Smooth muscle cell (in vitro differentiated cells): ENCODE measurements at regions not wholly inside any gene's neighbourhood (a gene's known extent, or its start where the extent isn't known, plus 50 kb on each side); places are given as distances from the start of the nearest gene placed in this dataset.

ENCODE experiments used
- DNase-seq: peaks from one replicate; lab custom pipeline; 2025; ENCODE audit not compliant: unreplicated experiment; lab: John Stamatoyannopoulos, UW
- H2AFZ ChIP-seq: fragments of 200-600 bp; sonication (generic); 2 replicates; pipeline ENCODE4 v1.6.0; 2016; ENCODE audit warnings: antibody characterized with exemption, low read depth, mild to moderate bottlenecking
- H3F3A ChIP-seq: fragments of 200-600 bp; sonication (generic); 2 replicates; pipeline ENCODE4 v1.6.0; 2017; ENCODE audit warnings: antibody characterized with exemption, low read depth
- H3K27ac ChIP-seq: fragments of 200-600 bp; sonication (generic); 2 replicates; pipeline ENCODE4 v1.5.1; 2016; ENCODE audit warnings: low read depth, mild to moderate bottlenecking
- H3K27me3 ChIP-seq: fragments of 200-600 bp; sonication (generic); 2 replicates; pipeline ENCODE4 v1.6.1; 2016; ENCODE audit warnings: low read depth, mild to moderate bottlenecking
- H3K36me3 ChIP-seq: fragments of 200-600 bp; sonication (generic); 2 replicates; pipeline ENCODE4 v1.5.1; 2016; ENCODE audit warnings: low read depth
- H3K4me1 ChIP-seq: fragments of 200-600 bp; sonication (generic); 2 replicates; pipeline ENCODE4 v1.5.1; 2016; ENCODE audit warnings: low read depth
- H3K4me2 ChIP-seq: fragments of 200-600 bp; sonication (generic); 2 replicates; pipeline ENCODE4 v1.6.0; 2016; ENCODE audit warnings: mild to moderate bottlenecking
- H3K4me3 ChIP-seq: fragments of 200-600 bp; sonication (generic); 2 replicates; pipeline ENCODE4 v1.5.1; 2016; ENCODE audit warnings: mild to moderate bottlenecking
- H3K79me2 ChIP-seq: fragments of 200-600 bp; sonication (generic); 2 replicates; pipeline ENCODE4 v1.6.0; 2016; ENCODE audit warnings: low read depth, mild to moderate bottlenecking
- H3K9ac ChIP-seq: fragments of 200-600 bp; sonication (generic); 2 replicates; pipeline ENCODE4 v1.6.0; 2016; ENCODE audit warnings: low read depth
- H3K9me3 ChIP-seq: fragments of 200-600 bp; sonication (generic); replicated peaks from 2 replicates; pipeline ENCODE4 v1.5.1; 2016; ENCODE audit warnings: low read depth
- H4K20me1 ChIP-seq: fragments of 200-600 bp; sonication (generic); 2 replicates; pipeline ENCODE4 v1.6.0; 2016; ENCODE audit warnings: low read depth
- WGBS: methylation state at CpG from one replicate; pipeline ENCODE4 v1.1.7; 2016; ENCODE audit warnings: low lambda C conversion rate; 5-methylcytosine and 5-hydroxymethylcytosine counted together
- TF ChIP-seq, protein P1 (sequence below): fragments of 200-600 bp; sonication (generic); IDR thresholded peaks from 2 replicates; pipeline ENCODE4 v1.5.1; 2017; ENCODE audit warnings: borderline replicate concordance, mild to moderate bottlenecking, antibody characterized with exemption; ENCODE audit not compliant: insufficient read depth, poor library complexity, severe bottlenecking

DNA sequence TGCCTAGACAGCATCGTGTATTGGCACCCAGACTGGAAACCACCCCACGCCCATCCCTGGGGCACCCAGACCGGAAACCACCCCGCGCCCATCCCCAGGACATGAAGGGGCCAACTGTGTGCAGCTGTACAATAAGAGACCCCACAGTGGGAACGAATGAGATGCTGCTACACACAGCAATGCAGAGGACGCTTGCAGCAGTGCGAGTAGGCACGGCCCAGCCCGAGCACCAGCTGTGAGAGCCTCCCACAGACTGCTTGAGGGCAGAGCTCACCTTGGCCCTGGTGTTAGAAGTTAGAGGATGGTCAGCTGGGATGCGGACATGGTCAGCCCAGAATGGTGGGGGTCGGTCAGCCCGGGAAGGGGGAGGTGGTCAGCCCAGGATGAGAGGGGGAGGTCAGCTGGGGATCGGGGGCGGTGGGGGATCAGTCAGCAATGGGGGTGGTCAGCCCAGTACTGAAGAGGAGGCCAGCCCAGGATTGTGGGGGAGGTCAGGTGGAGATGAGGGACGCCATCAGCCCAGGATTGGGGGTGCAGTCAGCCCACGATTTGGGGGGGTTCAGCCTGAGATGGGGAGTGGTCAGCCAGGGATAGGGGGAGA, 340.0 kb downstream of the C16orf95 start:
- no peak overlapping the region for H2AFZ ChIP-seq
- no peak overlapping the region for H3K9ac ChIP-seq
- H3K79me2 ChIP-seq = no peaks in the 10 kb centered on the region
- H3K27ac ChIP-seq = no peak overlapping the region
- no peaks in the 10 kb centered on the region for H3K27me3 ChIP-seq
- H3K9me3 ChIP-seq = no peaks in the 10 kb centered on the region
- TF ChIP-seq, protein P1, sequence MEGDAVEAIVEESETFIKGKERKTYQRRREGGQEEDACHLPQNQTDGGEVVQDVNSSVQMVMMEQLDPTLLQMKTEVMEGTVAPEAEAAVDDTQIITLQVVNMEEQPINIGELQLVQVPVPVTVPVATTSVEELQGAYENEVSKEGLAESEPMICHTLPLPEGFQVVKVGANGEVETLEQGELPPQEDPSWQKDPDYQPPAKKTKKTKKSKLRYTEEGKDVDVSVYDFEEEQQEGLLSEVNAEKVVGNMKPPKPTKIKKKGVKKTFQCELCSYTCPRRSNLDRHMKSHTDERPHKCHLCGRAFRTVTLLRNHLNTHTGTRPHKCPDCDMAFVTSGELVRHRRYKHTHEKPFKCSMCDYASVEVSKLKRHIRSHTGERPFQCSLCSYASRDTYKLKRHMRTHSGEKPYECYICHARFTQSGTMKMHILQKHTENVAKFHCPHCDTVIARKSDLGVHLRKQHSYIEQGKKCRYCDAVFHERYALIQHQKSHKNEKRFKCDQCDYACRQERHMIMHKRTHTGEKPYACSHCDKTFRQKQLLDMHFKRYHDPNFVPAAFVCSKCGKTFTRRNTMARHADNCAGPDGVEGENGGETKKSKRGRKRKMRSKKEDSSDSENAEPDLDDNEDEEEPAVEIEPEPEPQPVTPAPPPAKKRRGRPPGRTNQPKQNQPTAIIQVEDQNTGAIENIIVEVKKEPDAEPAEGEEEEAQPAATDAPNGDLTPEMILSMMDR = no peak
- no peaks in the 10 kb centered on the region for H3K36me3 ChIP-seq
- no peak for DNase-seq
- no peaks in the 10 kb centered on the region for H4K20me1 ChIP-seq
- H3K4me3 ChIP-seq = no peak overlapping the region
- WGBS = 89% methylated on average over 13 of the region's 17 CpGs
- no peaks in the 10 kb centered on the region for H3K4me1 ChIP-seq
- no peaks in the 10 kb centered on the region for H3F3A ChIP-seq
- no peak overlapping the region for H3K4me2 ChIP-seq

DNA sequence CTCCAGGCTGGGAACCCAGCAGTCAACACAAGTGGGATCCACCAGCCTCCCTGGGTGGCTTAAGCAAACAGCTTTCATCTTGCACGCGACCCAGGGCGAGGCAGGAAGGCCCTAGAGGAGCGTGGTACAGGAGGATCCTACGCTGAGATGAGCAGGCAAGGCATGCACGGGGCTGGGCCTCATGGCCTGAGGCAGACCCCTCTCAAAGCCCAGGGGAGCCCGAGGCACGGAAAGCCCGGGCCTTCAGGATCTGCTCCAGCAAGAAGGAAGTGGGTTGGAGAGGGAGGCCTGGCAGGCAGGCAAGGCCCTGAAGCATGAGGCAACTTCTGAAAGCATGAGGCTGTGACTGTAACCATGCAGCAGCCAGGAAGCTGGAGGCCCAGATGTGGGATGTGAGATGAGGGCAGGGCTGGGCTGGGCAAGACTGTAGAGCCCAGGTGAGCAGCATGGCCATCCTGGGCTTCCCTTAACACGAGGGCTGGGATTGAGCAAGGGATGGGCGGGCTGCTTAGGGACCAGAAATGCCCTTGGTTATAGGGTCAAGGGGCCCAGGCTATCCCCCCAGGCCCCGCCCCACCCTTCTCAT, 338.7 kb downstream of the C16orf95 start:
- no peaks in the 10 kb centered on the region for H3K9me3 ChIP-seq
- no peak overlapping the region for H3K9ac ChIP-seq
- DNase-seq = no peak
- H4K20me1 ChIP-seq = no peaks in the 10 kb centered on the region
- H3K27ac ChIP-seq = no peak overlapping the region
- no peaks in the 10 kb centered on the region for H3K4me1 ChIP-seq
- H2AFZ ChIP-seq = no peak overlapping the region
- TF ChIP-seq, protein P1 = no peak
- no peaks in the 10 kb centered on the region for H3K27me3 ChIP-seq
- H3K36me3 ChIP-seq = no peaks in the 10 kb centered on the region
- WGBS = 93% methylated on average over 11 of the region's 12 CpGs
- no peaks in the 10 kb centered on the region for H3F3A ChIP-seq
- H3K4me2 ChIP-seq = no peak overlapping the region
- no peak overlapping the region for H3K4me3 ChIP-seq
- no peaks in the 10 kb centered on the region for H3K79me2 ChIP-seq

DNA sequence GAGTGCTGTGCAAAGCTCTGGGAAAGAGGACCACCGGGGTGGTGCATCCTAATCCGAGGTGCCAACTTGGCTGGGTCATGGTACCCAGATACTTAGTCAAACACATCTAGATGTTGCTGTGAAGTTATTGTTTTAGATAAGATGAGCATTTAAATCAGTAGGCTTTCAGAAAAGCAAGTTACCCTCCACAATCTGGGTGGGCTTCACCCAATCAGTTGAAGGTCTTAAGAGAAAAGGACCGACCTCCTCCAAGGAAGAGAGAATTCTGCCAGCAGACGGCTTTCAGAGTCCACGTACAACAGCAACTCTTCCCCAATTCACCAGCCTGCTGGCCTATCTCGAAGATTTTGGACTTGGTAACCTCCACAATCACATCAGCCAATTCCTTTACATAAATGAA, 338.1 kb downstream of the C16orf95 start:
- Histone ChIP-seq H3K79me2 (no peaks in the 10 kb centered on the region), H3K36me3 (no peaks in the 10 kb centered on the region), H3K4me2 (no peak overlapping the region), H3K27ac (no peak overlapping the region), H3K9ac (no peak overlapping the region), H4K20me1 (no peaks in the 10 kb centered on the region), H3K4me1 (no peaks in the 10 kb centered on the region), H3K27me3 (no peaks in the 10 kb centered on the region), H2AFZ (no peak overlapping the region), H3K9me3 (no peaks in the 10 kb centered on the region), H3F3A (no peaks in the 10 kb centered on the region), H3K4me3 (no peak overlapping the region)
- no peak for DNase-seq
- TF ChIP-seq, protein P1 = no peak
- 95% methylated on average over 6 of the region's 6 CpGs for WGBS
